Neural progenitor cell (in vitro differentiated cells): ENCODE measurements at regions not wholly inside any gene's neighbourhood (a gene's known extent, or its start where the extent isn't known, plus 50 kb on each side); places are given as distances from the start of the nearest gene placed in this dataset.

Experiments used
- CTCF ChIP-seq: fragments of 200-600 bp; sonication (generic); IDR thresholded peaks from 2 replicates; pipeline ENCODE4 v1.5.1; 2017; ENCODE audit warnings: antibody characterized with exemption, mild to moderate bottlenecking
- EZH2 ChIP-seq: fragments of 200-600 bp; sonication (generic); IDR thresholded peaks from 2 replicates; pipeline ENCODE4 v1.6.1; 2017; ENCODE audit warnings: antibody characterized with exemption, mild to moderate bottlenecking, moderate library complexity
- EZH2phosphoT487 ChIP-seq: fragments of 200-600 bp; sonication (generic); IDR thresholded peaks from 2 replicates; pipeline ENCODE4 v1.6.1; 2017; ENCODE audit warnings: antibody characterized with exemption

DNA sequence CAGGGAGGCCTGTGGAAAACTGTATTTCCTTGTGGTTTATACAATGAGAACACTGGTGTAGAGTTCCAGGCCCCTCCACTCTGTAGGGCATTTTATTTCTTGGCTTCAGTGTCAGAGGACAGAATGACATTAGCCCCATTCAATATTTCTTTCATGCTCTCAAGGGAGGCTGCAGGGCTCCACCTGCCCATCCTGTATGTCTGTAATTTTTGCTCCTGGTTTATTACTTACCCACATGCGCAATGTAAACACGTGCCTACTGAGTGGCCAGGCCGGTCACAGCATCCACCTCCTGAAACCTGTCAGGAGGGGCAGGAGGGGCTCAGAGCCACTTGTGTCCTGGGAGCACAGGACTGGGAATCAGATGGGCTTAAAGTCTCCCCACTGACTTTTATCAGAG, 82.4 kb downstream of the GADD45G start:
- no peak for TF ChIP-seq CTCF
- no peak for TF ChIP-seq EZH2
- no peak for TF ChIP-seq EZH2phosphoT487
